Left ventricle myocardium inferior (tissue), 1 donor: ENCODE measurements at regions not wholly inside any gene's neighbourhood (a gene's known extent, or its start where the extent isn't known, plus 50 kb on each side); places are given as distances from the start of the nearest gene placed in this dataset.

Experiments
- DNase-seq: peaks from one replicate; pipeline ENCODE4 v3.0.0-alpha.2; 2020
- H3K27ac ChIP-seq: fragments of 200-600 bp; replicated peaks from 2 replicates; pipeline ENCODE4 v1.8.0; 2021
- H3K27me3 ChIP-seq: fragments of 200-600 bp; 2 replicates; pipeline ENCODE4 v1.8.0; 2021; ENCODE audit warnings: low read depth
- H3K36me3 ChIP-seq: fragments of 200-600 bp; 2 replicates; pipeline ENCODE4 v1.8.0; 2021
- H3K4me1 ChIP-seq: fragments of 200-600 bp; 2 replicates; pipeline ENCODE4 v1.8.0; 2021
- H3K4me3 ChIP-seq: fragments of 200-600 bp; 2 replicates; pipeline ENCODE4 v1.8.0; 2021; ENCODE audit warnings: mild to moderate bottlenecking, moderate library complexity
- H3K9me3 ChIP-seq: fragments of 200-600 bp; replicated peaks from 2 replicates; pipeline ENCODE4 v1.8.0; 2021
- CTCF ChIP-seq: fragments of 200-600 bp; IDR thresholded peaks from 2 replicates; pipeline ENCODE4 v1.8.0; 2021; ENCODE audit warnings: antibody characterized with exemption, mild to moderate bottlenecking, borderline replicate concordance
- intact Hi-C: fragments of 100-400 bp; cut with micrococcal nuclease; formaldehyde crosslinking; loops from one replicate; pipeline ENCODE4 v1.11.0; 2022
- donor health status: DM: no; HTN: yes; CAD: no; lungs with severe emphysema.

GRCh38 chr5:154547551-154547950, 69.5 kb upstream of the HAND1 start:
- no peak for DNase-seq
- H3K4me1 ChIP-seq: no peaks in the 10 kb centered on the region
- intact Hi-C loops: no loop called here
- peaks cover 6% of the 10 kb centered on the region for H3K9me3 ChIP-seq
- TF ChIP-seq CTCF: no peak
- peaks cover 37% of the 10 kb centered on the region for H3K27me3 ChIP-seq
- no peak overlapping the region for H3K4me3 ChIP-seq
- no peaks in the 10 kb centered on the region for H3K36me3 ChIP-seq
- no peak overlapping the region for H3K27ac ChIP-seq

GRCh38 chr5:154546719-154547118, 68.7 kb upstream of the HAND1 start:
- TF ChIP-seq CTCF: no peak
- Histone ChIP-seq H3K27ac (no peak overlapping the region), H3K36me3 (no peaks in the 10 kb centered on the region), H3K4me1 (no peaks in the 10 kb centered on the region), H3K9me3 (no peaks in the 10 kb centered on the region), H3K27me3 (peaks cover 45% of the 10 kb centered on the region), H3K4me3 (no peak overlapping the region)
- intact Hi-C loops: no loop called here
- DNase-seq: no peak

GRCh38 chr5:154544646-154545045, 66.6 kb upstream of the HAND1 start:
- Histone ChIP-seq H3K4me1 (no peaks in the 10 kb centered on the region), H3K27me3 (peaks cover 51% of the 10 kb centered on the region), H3K36me3 (no peaks in the 10 kb centered on the region), H3K9me3 (no peaks in the 10 kb centered on the region), H3K27ac (no peak overlapping the region), H3K4me3 (no peak overlapping the region)
- TF ChIP-seq CTCF: no peak
- no peak for DNase-seq
- intact Hi-C loops: no loop called here

- H3K4me3 ChIP-seq: no peak overlapping the region
- intact Hi-C loops: no loop called here
- TF ChIP-seq CTCF: no peak
- H3K27me3 ChIP-seq: peaks cover 64% of the 10 kb centered on the region
- no peak overlapping the region for H3K27ac ChIP-seq
- DNase-seq: no peak
- H3K4me1 ChIP-seq: no peaks in the 10 kb centered on the region
- no peaks in the 10 kb centered on the region for H3K36me3 ChIP-seq
- H3K9me3 ChIP-seq: no peaks in the 10 kb centered on the region
These were observed 65.4 kb upstream of the HAND1 start for GRCh38 chr5:154543380-154543779.

- H3K27ac ChIP-seq: no peak overlapping the region
- no peak for TF ChIP-seq CTCF
- no peak overlapping the region for H3K4me3 ChIP-seq
- no peak for DNase-seq
- intact Hi-C loops: no loop called here
- no peaks in the 10 kb centered on the region for H3K4me1 ChIP-seq
- H3K9me3 ChIP-seq: no peaks in the 10 kb centered on the region
- H3K36me3 ChIP-seq: no peaks in the 10 kb centered on the region
- H3K27me3 ChIP-seq: peaks cover 72% of the 10 kb centered on the region
These were observed 64.6 kb upstream of the HAND1 start for GRCh38 chr5:154542581-154542980.

- no peaks in the 10 kb centered on the region for H3K4me1 ChIP-seq
- no peak overlapping the region for H3K4me3 ChIP-seq
- peaks cover 73% of the 10 kb centered on the region for H3K27me3 ChIP-seq
- TF ChIP-seq CTCF: no peak
- DNase-seq: no peak
- no peaks in the 10 kb centered on the region for H3K9me3 ChIP-seq
- no peak overlapping the region for H3K27ac ChIP-seq
- intact Hi-C loops: no loop called here
- no peaks in the 10 kb centered on the region for H3K36me3 ChIP-seq
These were observed 64.0 kb upstream of the HAND1 start for GRCh38 chr5:154542000-154542399.
